Medulla oblongata (tissue), 1 donor: ENCODE measurements at regions not wholly inside any gene's neighbourhood (a gene's known extent, or its start where the extent isn't known, plus 50 kb on each side); places are given as distances from the start of the nearest gene placed in this dataset.
"Not testable (repeated sequence)": the region's sequence is repeated elsewhere in the genome, so short reads cannot be mapped to it uniquely, and the experiment has no call there.

Experiments used
- DNase-seq: peaks from one replicate; pipeline ENCODE4 v3.0.0-alpha.2; 2015; ENCODE audit errors: extremely low spot score

- DNase-seq, result no peak
These were observed 533.9 kb upstream of the LRFN5 start for GRCh38 chr14:41072776-41073175.

- no peak for DNase-seq
These were observed 535.3 kb upstream of the LRFN5 start for GRCh38 chr14:41071351-41071750.

GRCh38 chr14:41062826-41063225 is 543.9 kb upstream of the LRFN5 start:
- DNase-seq, result no peak

GRCh38 chr14:41055589-41055988 is 551.1 kb upstream of the LRFN5 start:
- DNase-seq, result no peak

- no peak for DNase-seq
These were observed 554.9 kb upstream of the LRFN5 start for GRCh38 chr14:41051801-41052200.

GRCh38 chr14:41047763-41048162 is 558.9 kb upstream of the LRFN5 start:
- no peak for DNase-seq

- DNase-seq, result no peak
These were observed 569.3 kb upstream of the LRFN5 start for GRCh38 chr14:41037388-41037787.

GRCh38 chr14:41034969-41035368 is 571.7 kb upstream of the LRFN5 start:
- no peak for DNase-seq

- DNase-seq, result no peak
These were observed 583.7 kb upstream of the LRFN5 start for GRCh38 chr14:41022932-41023331.

GRCh38 chr14:41016213-41016612 is 590.5 kb upstream of the LRFN5 start:
- DNase-seq, result no peak

GRCh38 chr14:41000350-41000749 is 606.3 kb upstream of the LRFN5 start:
- no peak for DNase-seq

GRCh38 chr14:40989260-40989659 is 617.4 kb upstream of the LRFN5 start:
- DNase-seq, result no peak

GRCh38 chr14:40987481-40987880 is 619.2 kb upstream of the LRFN5 start:
- no peak for DNase-seq

GRCh38 chr14:40986655-40987054 is 620.0 kb upstream of the LRFN5 start:
- no peak for DNase-seq

- DNase-seq, result no peak
These were observed 621.1 kb upstream of the LRFN5 start for GRCh38 chr14:40985584-40985983.

GRCh38 chr14:40983604-40984003 is 623.1 kb upstream of the LRFN5 start:
- no peak for DNase-seq

GRCh38 chr14:40981247-40981646 is 625.4 kb upstream of the LRFN5 start:
- no peak for DNase-seq

- not testable (repeated sequence) for DNase-seq
These were observed 646.4 kb upstream of the LRFN5 start for GRCh38 chr14:40960257-40960656.

- DNase-seq, result no peak
These were observed 651.6 kb upstream of the LRFN5 start for GRCh38 chr14:40955131-40955505.

- DNase-seq, result not testable (repeated sequence)
These were observed 652.1 kb upstream of the LRFN5 start for GRCh38 chr14:40954448-40955130.

GRCh38 chr14:40944521-40944920 is 662.2 kb upstream of the LRFN5 start:
- DNase-seq, result no peak

- no peak for DNase-seq
These were observed 669.8 kb upstream of the LRFN5 start for GRCh38 chr14:40936861-40937260.

GRCh38 chr14:40920380-40920779 is 686.3 kb upstream of the LRFN5 start:
- DNase-seq, result no peak

GRCh38 chr14:40911141-40911540 is 695.5 kb upstream of the LRFN5 start:
- DNase-seq, result no peak
